ENCODE measurements at regions not wholly inside any gene's neighbourhood (a gene's known extent, or its start where the extent isn't known, plus 50 kb on each side); places are given as distances from the start of the nearest gene placed in this dataset.

DNA sequence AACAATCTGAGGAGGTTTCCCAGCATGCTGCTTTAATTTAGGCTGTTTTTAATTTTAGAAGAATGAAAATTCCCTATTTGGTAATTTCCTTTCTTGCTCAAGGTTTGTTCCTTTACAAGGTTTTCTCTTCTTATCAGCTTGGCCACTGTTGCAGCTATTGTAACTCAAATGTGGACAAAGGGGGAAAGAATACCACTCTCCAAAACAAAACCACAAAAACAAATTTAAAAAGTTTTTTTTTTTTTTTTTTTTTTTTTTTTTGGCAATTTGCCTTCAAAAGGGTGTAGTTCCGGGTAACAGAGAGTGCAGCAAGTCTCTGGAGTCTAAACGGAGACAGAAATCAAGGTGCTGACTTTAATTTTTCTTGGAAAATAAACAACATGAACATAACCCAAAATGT, 306.4 kb upstream of the ARGLU1 start:
- no peak for DNase-seq (ENCODE audit: low read depth in 3 of 3, low spot score in 2 of 3)

DNA sequence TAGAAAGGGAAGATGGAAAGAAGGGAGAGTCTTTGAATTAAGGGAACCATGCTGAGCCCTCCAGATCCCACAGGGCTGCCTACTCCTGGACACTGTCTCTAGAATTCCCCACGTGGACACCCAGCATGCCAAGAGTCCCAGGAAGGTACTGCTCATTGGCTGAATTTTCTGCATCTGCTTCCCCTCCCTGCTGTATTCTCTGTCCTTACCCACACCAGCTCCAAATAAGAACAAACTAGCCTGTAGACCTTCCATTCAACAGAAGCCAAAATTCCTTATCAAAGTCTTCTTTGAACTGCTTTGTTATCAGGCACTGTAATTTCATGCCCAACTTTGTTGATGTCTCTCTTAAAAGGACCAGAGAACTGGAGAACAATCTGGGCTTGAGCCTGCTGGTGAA, 305.9 kb upstream of the ARGLU1 start:
- DNase-seq (ENCODE audit: low read depth in 3 of 3, low spot score in 2 of 3): no peak

DNA sequence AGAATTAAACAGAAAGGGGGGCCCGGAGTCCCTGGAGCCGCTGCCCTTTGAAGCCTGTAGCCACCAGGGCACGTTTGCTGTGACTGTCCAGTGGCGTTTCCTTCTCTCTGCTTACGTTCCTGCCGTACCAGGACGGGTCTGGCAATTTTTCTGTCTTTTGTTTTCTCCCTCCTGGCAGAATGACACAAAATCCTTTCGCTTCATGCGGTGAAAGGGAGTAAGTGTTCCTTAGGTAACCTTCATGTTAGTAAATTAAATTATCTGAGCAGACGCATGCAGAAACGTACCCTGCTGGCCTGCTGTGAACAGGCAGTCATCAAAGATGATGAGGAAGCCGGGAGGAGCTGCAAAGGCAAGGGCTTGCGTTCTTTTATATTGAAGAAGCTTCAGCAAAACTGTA, 299.3 kb upstream of the ARGLU1 start:
- DNase-seq (ENCODE audit: low read depth in 3 of 3, low spot score in 2 of 3): peak in 1 of 3 donors; percentile 17

DNA sequence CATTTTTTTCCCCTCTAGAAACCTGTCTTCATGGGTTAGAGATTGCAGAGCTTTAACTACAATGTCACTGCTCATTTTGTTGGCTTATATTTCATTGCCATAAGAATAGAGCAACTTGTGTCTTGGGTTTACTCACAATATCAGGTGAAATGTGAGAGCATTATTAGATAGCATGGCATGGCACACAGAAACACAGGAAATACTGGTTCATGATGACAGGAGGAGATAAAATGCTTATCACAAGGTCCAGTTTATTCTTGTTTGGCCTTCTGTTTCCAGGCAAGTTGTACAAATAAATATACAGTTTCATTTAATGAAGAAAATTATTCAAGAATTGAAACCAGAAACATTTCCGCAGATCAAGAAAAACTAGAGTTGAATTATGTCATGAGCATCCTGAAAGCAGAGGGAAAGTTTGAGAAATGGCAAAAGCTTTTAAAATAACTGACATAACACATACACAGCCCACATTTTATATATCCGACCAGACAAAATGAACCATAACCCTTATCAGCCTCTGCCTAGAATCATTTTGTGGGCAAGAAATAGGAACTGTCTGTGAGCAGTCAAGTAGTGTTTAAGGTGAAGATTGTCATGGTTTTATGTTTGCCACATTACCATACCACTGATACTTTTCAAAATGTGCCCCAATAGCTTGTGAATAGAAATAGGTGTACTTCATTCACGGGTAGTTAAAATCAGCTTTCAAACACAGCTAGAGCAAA, 297.9 kb upstream of the ARGLU1 start:
- DNase-seq (ENCODE audit: low read depth in 3 of 3, low spot score in 2 of 3): no peak

DNA sequence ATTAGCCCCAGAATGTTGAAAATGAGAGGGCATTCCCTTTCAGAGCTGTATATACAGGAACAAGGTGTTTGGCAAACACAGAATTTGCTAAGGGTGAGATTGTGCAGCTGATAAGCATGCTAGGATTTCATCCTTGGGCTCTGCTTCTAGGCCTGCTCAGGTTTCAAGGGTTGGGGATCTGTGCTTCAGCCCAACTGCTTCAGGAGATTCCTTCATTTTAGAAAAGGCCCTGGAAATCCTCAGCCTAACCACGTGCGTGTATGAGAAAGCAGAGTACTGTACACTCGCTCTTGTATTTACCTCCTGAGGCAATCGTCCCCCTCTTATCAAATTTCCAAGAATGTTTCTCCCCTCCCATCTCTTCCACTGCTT, 291.6 kb upstream of the ARGLU1 start:
- peak in 2 of 3 donors; percentile 13 to 20 for DNase-seq (ENCODE audit: low read depth in 3 of 3, low spot score in 2 of 3)

DNA sequence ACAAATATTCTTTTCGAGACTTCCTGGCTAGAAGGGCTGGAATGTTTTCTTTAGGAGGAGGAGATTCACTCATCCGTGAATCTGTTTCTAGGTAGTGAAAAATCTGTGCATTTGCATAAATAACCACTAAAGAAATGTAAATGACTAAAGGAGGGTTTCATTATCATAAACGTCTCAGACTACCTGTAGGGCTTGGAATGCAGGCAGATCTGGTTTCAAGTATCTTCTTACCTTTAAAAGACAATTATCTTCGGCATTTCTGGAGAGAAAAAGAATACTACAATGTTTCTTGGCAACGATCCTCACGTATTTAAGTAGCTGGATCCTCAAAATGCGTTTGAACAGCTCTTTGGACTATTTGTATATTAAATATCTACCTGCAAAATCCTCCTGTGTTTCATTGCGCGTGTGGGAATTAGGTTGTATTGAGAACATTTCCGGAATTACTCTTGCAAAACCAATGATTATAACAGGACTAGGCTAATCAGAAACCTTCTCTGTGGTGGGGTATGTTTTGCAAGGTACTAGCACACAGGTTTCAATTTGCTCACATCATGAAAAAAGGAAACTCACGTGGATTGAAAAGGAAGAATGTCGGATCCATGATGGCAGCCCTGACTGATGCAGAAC, 291.1 kb upstream of the ARGLU1 start:
- peak in 2 of 3 donors; percentile 13 to 25 for DNase-seq (ENCODE audit: low read depth in 3 of 3, low spot score in 2 of 3)

DNA sequence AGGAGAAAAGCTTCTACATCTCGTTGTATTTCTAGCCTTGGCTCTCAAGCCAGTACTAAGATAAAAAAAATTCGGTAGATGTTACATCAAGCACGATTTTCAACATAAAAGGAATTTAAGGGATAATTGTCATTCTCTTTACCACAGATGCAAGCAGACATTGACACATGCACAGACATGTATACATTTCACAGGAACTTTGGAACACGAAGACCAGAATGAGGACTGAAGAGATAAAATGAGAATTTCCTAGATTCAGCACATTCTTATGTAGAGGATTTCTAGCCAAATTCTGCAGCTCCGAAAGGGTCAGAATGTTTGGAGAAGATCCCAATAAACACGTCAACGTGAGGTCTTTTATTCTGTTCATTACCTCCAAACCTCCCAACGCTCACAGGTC, 284.5 kb upstream of the ARGLU1 start:
- no peak for DNase-seq (ENCODE audit: low read depth in 3 of 3, low spot score in 2 of 3)

DNA sequence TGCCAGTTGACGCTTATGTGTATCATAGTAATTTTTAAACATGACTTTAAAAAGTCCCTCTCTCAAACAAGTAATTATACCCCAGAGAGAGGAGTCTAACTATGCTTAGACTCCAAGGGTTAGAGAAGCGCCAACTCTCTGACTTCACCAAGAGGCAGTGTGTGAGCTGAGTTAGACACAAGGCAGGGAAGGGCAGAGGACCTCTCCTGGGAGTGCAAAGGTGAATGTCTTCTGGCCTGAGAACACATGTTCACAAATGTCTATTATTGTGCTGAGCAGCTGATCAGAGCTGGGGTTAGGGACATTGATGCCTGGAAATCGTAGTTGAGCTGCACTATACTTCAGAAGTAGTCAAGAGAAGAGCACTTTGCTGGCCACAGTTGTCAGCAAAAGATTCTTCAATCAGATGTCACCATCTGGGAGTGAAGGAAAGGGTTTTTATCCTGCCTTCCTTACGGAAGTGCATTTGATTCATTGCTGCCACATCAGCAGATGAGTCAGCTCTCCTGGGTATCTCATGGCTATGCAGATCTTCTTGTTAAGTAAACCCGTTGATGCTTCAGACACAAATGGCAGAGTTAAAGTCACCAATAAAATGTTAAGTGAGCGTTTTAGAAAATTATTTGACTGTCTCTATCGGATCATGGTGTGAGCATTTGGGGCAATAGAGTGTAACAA, 283.2 kb upstream of the ARGLU1 start:
- DNase-seq (ENCODE audit: low read depth in 3 of 3, low spot score in 2 of 3): no peak

DNA sequence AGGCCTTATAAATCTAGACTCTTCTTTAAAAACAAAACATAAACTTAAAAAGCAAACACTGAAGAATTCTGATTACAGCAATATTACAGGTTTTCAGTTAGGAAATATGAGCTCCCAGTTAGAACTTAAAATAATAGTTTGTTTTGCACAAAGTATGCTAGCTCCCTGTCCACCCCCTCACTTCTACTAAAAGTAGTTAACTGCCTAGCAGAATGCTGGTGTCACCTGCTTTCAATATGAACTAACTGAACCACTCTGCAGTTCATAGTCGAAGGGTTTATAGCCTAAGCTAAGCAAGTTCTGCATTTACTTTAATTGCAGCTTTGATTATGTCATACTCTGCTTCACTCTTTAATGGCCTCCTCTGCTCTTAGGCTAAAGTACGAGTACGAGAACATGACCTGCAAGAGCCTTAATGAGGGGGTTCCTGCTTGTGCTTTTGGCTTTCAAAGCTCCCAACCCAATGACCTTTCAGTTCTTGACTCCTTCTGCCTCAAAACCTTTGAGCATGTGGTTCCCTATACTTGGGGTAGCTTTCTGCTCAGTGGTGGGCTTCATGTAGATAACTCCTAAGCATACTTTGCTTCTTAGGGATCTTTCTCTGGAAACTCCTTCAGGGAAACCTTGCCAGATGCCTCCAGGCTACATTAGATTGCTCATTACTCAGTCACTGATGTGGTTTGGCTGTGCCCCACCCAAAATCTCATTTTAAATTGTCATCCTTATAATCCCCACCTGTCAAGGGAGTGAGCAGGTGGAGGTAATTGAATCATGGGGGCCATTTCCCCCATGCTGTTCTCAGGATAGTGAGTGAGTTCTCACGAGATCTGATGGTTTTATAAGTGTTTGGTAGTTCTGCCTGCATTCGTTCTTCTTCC, 278.9 kb upstream of the ARGLU1 start:
- DNase-seq (ENCODE audit: low read depth in 3 of 3, low spot score in 2 of 3): no peak

DNA sequence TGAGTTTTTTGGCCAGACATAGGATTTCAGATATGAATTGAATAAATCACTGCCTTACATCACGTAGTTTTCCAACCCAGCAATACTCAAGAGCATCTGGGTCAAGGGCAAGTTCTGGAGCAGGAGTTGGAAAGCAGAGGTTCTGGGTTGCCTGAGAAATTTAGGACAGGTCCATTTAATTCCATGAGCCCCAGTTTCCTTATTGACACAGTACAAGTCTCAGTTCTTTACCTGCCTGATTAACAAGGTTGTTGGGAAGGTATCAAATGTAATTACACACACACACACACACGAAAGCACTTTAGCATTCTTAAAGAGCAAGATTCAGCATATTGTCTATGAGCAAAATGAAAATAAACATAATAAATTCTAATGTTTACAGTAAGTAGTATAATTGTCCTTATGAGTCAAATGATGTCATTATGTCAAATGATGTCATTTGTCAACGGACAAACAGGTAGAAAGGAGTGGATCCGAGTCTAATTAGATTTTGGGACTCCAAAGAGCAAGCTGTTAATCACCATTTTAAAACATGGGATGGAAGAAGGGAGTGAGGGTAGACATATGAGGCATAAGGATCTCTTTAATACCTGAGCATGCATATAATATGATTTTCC, 268.4 kb upstream of the ARGLU1 start:
- DNase-seq (ENCODE audit: low read depth in 3 of 3, low spot score in 2 of 3): no peak

DNA sequence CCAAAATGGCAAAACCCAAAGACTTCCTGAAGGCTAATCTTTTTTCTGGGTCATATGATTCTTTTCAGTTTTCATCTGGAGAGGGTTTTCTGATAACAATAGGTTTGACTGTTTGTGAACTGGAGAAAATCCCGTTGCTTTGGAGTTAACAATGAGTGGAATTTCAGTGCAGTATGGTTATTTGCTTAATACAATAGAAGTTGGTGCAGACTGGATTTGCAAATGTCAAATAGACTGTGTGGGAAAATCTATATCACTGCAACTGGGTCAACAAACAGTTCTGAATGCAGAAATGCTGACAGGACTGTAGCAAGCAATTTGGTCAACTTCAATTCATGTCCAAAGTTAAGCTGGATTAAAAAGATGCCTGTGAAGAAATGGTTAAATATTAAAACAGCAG, 267.5 kb upstream of the ARGLU1 start:
- DNase-seq (ENCODE audit: low read depth in 3 of 3, low spot score in 2 of 3): no peak

DNA sequence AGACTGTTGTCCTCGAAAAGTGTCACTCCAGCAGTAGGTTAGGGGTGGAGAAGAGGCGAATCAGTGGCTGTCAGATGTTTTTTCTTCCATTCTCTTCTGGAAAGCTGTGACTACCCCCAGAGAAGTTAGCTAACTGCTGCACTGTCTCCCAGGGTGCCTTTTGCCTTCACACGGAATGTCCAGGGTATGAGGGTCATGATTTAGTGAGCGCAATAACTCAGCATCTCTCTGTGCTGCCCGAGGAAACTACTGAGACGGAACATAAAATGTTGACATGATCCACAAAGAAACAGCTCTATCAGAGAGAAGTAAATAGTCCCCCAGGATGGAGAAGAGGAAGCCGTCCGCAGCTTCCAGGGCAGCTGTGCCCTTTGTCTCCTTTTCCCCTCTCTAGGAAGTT, 254.0 kb upstream of the ARGLU1 start:
- DNase-seq (ENCODE audit: low read depth in 3 of 3, low spot score in 2 of 3): no peak

DNA sequence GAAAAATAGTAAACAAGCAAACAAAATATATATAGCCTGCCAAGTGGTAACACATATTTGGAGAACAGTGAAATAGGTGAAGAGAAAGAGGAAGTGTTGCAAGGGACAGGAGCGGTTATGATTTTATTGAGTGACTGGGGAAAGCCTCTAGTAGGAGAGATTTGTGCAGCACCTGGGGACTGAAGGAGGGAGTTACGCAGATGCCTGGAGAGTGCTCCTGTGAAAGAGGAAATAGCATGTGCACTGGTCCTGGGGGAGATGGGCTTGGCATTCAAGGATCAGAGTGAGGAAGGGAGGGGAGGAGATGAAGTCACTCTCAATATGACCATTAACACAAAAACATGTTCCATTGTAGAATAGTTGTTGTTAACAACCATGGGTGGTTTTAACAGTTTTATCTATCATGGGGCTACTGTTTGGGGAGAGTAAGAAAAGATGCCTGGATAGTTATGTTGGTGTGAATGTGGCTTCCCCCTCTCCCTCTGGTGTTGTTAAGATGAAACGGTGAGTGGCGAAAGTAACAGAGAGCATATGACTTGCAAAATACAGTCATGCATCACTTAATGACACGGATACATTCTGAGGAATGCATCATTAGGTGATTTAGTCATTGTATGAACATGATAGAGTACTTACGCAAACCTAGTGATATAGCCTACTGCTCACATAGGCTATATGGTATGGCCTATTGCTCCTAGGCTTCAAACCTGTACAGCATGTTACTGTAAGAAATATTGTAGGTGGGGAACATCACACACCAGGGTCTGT, 251.7 kb upstream of the ARGLU1 start:
- DNase-seq (ENCODE audit: low read depth in 3 of 3, low spot score in 2 of 3): no peak

DNA sequence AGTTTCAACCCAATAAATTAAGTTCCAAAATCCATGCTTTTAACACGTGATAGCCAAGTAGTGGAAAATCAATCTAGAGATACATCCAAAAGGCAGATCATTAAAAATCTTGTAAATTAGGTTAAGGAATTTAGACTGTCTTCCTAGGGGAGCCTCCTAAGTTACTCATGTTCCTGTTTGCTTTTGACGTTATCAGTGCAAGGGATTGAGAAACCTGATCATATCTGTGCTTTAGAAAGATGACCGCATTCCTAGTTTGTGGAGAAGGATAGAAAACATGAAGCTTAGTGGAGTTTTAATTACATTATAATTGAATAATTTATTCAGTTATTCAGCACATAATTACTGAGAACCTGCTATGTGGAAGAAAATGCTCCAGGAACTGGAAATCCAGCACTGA, 251.0 kb upstream of the ARGLU1 start:
- DNase-seq (ENCODE audit: low read depth in 3 of 3, low spot score in 2 of 3): no peak

DNA sequence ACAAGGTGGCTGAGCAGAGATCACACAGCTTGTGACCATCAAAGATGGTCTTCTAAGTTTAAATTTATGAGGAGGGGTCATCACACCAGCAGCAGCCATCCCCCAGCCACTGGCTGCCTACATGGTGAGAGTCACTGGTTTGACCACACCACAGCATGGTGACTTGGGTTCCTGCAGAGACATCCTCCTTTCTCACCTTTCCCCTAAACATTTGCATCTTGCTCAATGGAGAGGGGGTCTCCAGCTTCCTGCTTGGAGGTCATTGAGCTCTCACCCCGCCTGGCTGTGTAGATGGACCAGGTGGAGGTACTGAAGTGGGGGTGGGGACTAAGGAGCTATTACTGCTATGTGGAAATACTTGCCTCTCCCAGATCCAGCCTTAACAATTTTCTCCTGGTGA, 247.6 kb upstream of the ARGLU1 start:
- DNase-seq (ENCODE audit: low read depth in 3 of 3, low spot score in 2 of 3): no peak

DNA sequence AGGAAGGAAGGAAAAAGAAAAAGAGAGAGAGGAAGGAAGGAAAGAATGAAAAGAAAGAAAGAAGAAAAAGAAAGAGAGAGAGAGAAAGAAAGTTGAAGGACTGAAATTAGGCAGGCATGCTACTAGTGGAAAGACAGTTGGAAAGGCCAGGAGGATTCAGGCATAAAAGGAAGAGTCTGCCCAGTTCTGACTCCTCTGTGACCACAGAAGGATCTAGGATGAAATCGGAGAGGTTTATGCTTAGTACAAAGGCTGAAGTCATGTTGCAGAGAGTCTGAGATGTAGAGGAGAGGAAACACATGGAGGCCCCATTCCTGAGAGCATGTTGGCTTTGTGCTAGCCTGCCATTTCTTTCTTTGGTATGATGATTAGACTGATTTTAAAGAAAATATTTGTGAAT, 246.5 kb upstream of the ARGLU1 start:
- no peak for DNase-seq (ENCODE audit: low read depth in 3 of 3, low spot score in 2 of 3)

DNA sequence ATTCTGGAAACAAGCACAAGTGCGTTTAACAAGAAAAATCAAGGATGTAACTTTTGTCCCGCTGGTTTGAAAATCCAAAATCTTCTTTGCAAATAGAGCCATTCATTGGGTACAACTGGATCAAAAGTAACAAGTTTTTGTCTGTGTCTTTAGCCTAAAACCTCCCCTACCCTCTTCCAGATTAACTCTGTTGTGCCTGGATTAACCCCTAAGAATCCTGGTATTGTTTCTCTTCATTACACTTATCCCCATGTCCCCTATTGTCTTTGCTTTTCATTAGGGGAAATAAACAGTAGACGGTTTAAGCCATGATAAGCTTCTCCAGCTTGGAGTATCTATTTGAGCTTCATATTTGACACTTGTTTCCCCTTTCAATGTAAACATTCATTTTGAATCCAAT, 242.1 kb upstream of the ARGLU1 start:
- no peak for DNase-seq (ENCODE audit: low read depth in 3 of 3, low spot score in 2 of 3)

DNA sequence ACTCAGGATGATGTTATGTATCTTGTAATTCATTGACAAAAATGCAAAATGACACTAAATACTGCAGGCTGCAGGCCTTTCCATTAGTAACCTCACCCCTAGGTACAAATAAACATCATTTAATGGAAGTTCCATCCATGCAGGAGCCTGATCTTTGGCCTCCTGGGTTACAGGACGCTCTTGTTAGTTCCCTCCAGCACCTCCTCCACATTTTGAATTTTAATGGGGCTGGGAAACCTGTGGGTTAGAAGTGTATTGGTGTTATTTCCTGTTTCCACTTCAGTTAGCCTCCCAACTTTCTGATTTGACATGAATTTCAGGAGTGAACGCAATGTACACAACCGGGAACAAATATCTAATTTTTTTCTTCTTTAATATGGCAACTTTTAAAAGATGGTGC, 237.1 kb upstream of the ARGLU1 start:
- no peak for DNase-seq (ENCODE audit: low read depth in 3 of 3, low spot score in 2 of 3)

DNA sequence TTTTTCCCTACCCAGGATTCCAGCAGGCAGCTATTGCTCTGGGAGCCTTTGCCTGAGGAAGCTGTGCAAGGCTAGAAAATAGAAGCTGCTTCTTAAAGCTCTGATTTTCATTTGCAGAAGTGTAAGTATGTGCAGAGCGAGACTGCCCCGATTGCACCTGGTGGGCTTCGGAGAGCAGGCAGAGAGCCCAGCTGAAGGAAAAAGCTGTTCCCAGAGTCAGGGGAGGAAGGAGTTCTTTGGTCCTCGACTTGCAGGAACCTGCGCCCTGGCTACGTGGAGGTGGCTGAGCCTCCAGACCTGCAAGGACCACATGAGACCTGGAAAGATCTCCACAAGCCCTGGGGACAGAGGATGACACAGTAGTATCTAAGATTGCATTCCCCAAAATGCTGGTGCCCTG, 235.0 kb upstream of the ARGLU1 start:
- no peak for DNase-seq (ENCODE audit: low read depth in 3 of 3, low spot score in 2 of 3)

DNA sequence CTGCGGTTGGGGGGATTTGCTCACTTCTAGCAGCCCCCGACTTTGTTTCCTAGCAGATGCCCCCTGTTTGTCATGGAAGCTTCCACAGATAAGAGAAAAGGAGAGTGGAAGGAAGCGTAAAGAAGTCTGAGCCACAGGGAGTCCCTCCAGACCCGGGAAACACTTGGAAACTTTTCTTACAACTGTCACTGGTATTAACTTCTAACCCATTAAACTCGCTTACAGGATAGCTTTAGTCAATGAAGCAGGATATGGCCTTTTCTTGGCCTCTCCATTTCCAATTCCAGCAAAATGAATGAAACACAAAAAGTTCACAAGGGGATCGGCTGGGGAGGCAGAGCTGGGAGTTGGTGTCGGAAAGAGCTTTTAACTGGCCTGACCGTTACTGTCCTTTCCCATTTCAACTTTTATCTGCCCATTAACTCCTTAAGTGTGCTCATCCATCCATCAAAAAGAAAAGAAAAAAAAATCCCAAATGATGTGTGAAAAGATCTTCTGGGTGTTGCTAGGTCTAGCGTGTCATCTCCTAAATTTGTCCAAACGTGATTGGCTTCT, 231.9 kb upstream of the ARGLU1 start:
- no peak for DNase-seq (ENCODE audit: low read depth in 3 of 3, low spot score in 2 of 3)
